DOHH2 (cell line): ENCODE measurements at regions not wholly inside any gene's neighbourhood (a gene's known extent, or its start where the extent isn't known, plus 50 kb on each side); places are given as distances from the start of the nearest gene placed in this dataset.

Source experiments
- H3F3A ChIP-seq: fragments of 200-600 bp; sonication (generic), shearing (Covaris generic); 2 replicates; pipeline ENCODE4 v1.6.0; 2016; ENCODE audit warnings: antibody characterized with exemption, mild to moderate bottlenecking; ENCODE audit not compliant: control insufficient read depth, insufficient read depth
- H3K27ac ChIP-seq: fragments of 200-600 bp; sonication (generic); 2 replicates; pipeline ENCODE4 v1.5.1; 2014; ENCODE audit warnings: low read depth, mild to moderate bottlenecking, low read length, moderate library complexity
- H3K27me3 ChIP-seq: fragments of 200-600 bp; sonication (generic); 2 replicates; pipeline ENCODE4 v1.6.1; 2014; ENCODE audit warnings: mild to moderate bottlenecking, low read length, mixed read lengths; ENCODE audit not compliant: control insufficient read depth
- H3K36me3 ChIP-seq: fragments of 200-600 bp; sonication (generic); 2 replicates; pipeline ENCODE4 v1.6.1; 2014; ENCODE audit warnings: mild to moderate bottlenecking, low read length, moderate library complexity, mixed read lengths; ENCODE audit not compliant: control insufficient read depth
- H3K4me1 ChIP-seq: fragments of 200-600 bp; sonication (generic); 2 replicates; pipeline ENCODE4 v1.6.1; 2014; ENCODE audit warnings: mild to moderate bottlenecking, low read length, mixed read lengths; ENCODE audit not compliant: control insufficient read depth
- H3K4me2 ChIP-seq: fragments of 200-600 bp; sonication (generic); 2 replicates; pipeline ENCODE4 v1.6.0; 2014; ENCODE audit warnings: mild to moderate bottlenecking, low read length, moderate library complexity
- H3K4me3 ChIP-seq: fragments of 200-600 bp; sonication (generic); 2 replicates; pipeline ENCODE4 v1.5.1; 2014; ENCODE audit warnings: mild to moderate bottlenecking, low read length, mixed read lengths
- H3K79me2 ChIP-seq: fragments of 200-600 bp; sonication (generic); 2 replicates; pipeline ENCODE4 v1.6.1; 2014; ENCODE audit warnings: mild to moderate bottlenecking, low read length, mixed read lengths; ENCODE audit not compliant: control insufficient read depth
- H3K9me2 ChIP-seq: fragments of 200-600 bp; sonication (generic); replicated peaks from 2 replicates; pipeline ENCODE4 v1.6.1; 2014; ENCODE audit warnings: mild to moderate bottlenecking, low read length, mixed read lengths; ENCODE audit not compliant: control insufficient read depth
- H3K9me3 ChIP-seq: fragments of 200-600 bp; sonication (generic); 2 replicates; pipeline ENCODE4 v1.6.1; 2014; ENCODE audit warnings: antibody characterized with exemption, low read length, mixed read lengths; ENCODE audit not compliant: control insufficient read depth, insufficient read depth
- H4K20me1 ChIP-seq: fragments of 200-600 bp; sonication (generic); 2 replicates; pipeline ENCODE4 v1.6.0; 2014; ENCODE audit warnings: low read depth, mild to moderate bottlenecking, antibody characterized with exemption, low read length, moderate library complexity; ENCODE audit not compliant: control insufficient read depth, insufficient read depth
- CTCF ChIP-seq: fragments of 200-600 bp; sonication (generic); IDR thresholded peaks from one replicate; pipeline ENCODE4 v1.5.1; 2014; ENCODE audit warnings: antibody characterized with exemption, mild to moderate bottlenecking, low read depth, low read length; ENCODE audit not compliant: poor library complexity, severe bottlenecking
- EZH2phosphoT487 ChIP-seq: fragments of 200-600 bp; sonication (generic); IDR thresholded peaks from 2 replicates; pipeline ENCODE4 v1.6.1; 2017; ENCODE audit warnings: borderline replicate concordance, mild to moderate bottlenecking, antibody characterized with exemption, low read length, moderate library complexity, mixed read lengths

GRCh38 chr3:102223132-102223531 lies 211.7 kb upstream of the ZPLD1 start:
- no peaks in the 10 kb centered on the region for H4K20me1 ChIP-seq
- H3F3A ChIP-seq = no peaks in the 10 kb centered on the region
- no peak overlapping the region for H3K4me3 ChIP-seq
- peaks cover 21% of the 10 kb centered on the region for H3K4me1 ChIP-seq
- H3K9me2 ChIP-seq = no peaks in the 10 kb centered on the region
- no peak for TF ChIP-seq EZH2phosphoT487
- TF ChIP-seq CTCF = no peak
- H3K4me2 ChIP-seq = no peak overlapping the region
- H3K9me3 ChIP-seq = no peaks in the 10 kb centered on the region
- H3K27me3 ChIP-seq = no peaks in the 10 kb centered on the region
- no peaks in the 10 kb centered on the region for H3K36me3 ChIP-seq
- H3K27ac ChIP-seq = no peak overlapping the region
- no peaks in the 10 kb centered on the region for H3K79me2 ChIP-seq

- no peak overlapping the region for H3K4me3 ChIP-seq
- H3K27ac ChIP-seq = no peak overlapping the region
- H3K9me2 ChIP-seq = no peaks in the 10 kb centered on the region
- H3K27me3 ChIP-seq = no peaks in the 10 kb centered on the region
- no peaks in the 10 kb centered on the region for H3K79me2 ChIP-seq
- H3K4me1 ChIP-seq = peaks cover 30% of the 10 kb centered on the region
- H3K4me2 ChIP-seq = no peak overlapping the region
- no peaks in the 10 kb centered on the region for H3K9me3 ChIP-seq
- H3K36me3 ChIP-seq = no peaks in the 10 kb centered on the region
- no peaks in the 10 kb centered on the region for H4K20me1 ChIP-seq
- no peak for TF ChIP-seq EZH2phosphoT487
- TF ChIP-seq CTCF = peak; percentile 47
- H3F3A ChIP-seq = no peaks in the 10 kb centered on the region
Observed at GRCh38 chr3:102224171-102224570, 210.6 kb upstream of the ZPLD1 start.

GRCh38 chr3:102225005-102225404 lies 209.8 kb upstream of the ZPLD1 start:
- Histone ChIP-seq H3K36me3 (no peaks in the 10 kb centered on the region), H4K20me1 (no peaks in the 10 kb centered on the region), H3K27ac (no peak overlapping the region), H3K9me2 (no peaks in the 10 kb centered on the region), H3K4me1 (peaks cover 38% of the 10 kb centered on the region), H3F3A (no peaks in the 10 kb centered on the region), H3K4me3 (no peak overlapping the region), H3K79me2 (no peaks in the 10 kb centered on the region), H3K4me2 (no peak overlapping the region), H3K9me3 (no peaks in the 10 kb centered on the region), H3K27me3 (no peaks in the 10 kb centered on the region)
- no peak for TF ChIP-seq EZH2phosphoT487

GRCh38 chr3:102225407-102226132 lies 209.2 kb upstream of the ZPLD1 start:
- Histone ChIP-seq H3K9me2 (no peaks in the 10 kb centered on the region), H3K27me3 (no peaks in the 10 kb centered on the region), H3K4me1 (peaks cover 44% of the 10 kb centered on the region), H3K9me3 (no peaks in the 10 kb centered on the region), H3K4me2 (no peak overlapping the region), H3K27ac (no peak overlapping the region), H3K4me3 (no peak overlapping the region), H3K79me2 (no peaks in the 10 kb centered on the region), H3F3A (no peaks in the 10 kb centered on the region), H4K20me1 (no peaks in the 10 kb centered on the region), H3K36me3 (no peaks in the 10 kb centered on the region)
- TF ChIP-seq EZH2phosphoT487 (no peak), CTCF (peak; percentile 71)
